H1 (cell line): ENCODE measurements at regions not wholly inside any gene's neighbourhood (a gene's known extent, or its start where the extent isn't known, plus 50 kb on each side); places are given as distances from the start of the nearest gene placed in this dataset.

Experiments used
- BCL11A ChIP-seq, 2 experiments: IDR thresholded peaks; one replicate each; pipeline ENCODE4 v1.6.1; 2011; ENCODE audit warnings: low read depth in 2 of 2, low read length in 2 of 2, mild to moderate bottlenecking in 2 of 2
- CHD7 ChIP-seq: fragments of 300-600 bp; sonication (generic); IDR thresholded peaks from 2 replicates; pipeline ENCODE4 v1.7.1; 2012; ENCODE audit warnings: low read length, moderate library complexity, mild to moderate bottlenecking, inconsistent platforms; ENCODE audit not compliant: insufficient replicate concordance
- CREB1 ChIP-seq: IDR thresholded peaks from 2 replicates; pipeline ENCODE4 v1.6.1; 2012; ENCODE audit warnings: inconsistent platforms
- CTBP2 ChIP-seq: IDR thresholded peaks from 2 replicates; pipeline ENCODE4 v1.7.0; 2011; ENCODE audit warnings: borderline replicate concordance, mild to moderate bottlenecking, moderate library complexity, mixed read lengths, low read length; ENCODE audit not compliant: insufficient read depth, insufficient read length
- HDAC2 ChIP-seq, 2 experiments: fragments of 300-600 bp in 1 of 2; sonication (generic) in 1 of 2; IDR thresholded peaks; 2 replicates each; pipeline ENCODE4 v1.6.1; 2011 to 2012; ENCODE audit warnings: low read depth in 2 of 2, low read length in 2 of 2, mild to moderate bottlenecking in 2 of 2, moderate library complexity in 2 of 2, borderline replicate concordance in 1 of 2, inconsistent platforms in 1 of 2
- KDM4A ChIP-seq: IDR thresholded peaks from one replicate; pipeline ENCODE4 v1.7.1; 2012; ENCODE audit warnings: low read depth, mild to moderate bottlenecking, moderate library complexity, low read length, inconsistent platforms; ENCODE audit not compliant: severe bottlenecking
- RBBP5 ChIP-seq: IDR thresholded peaks from 2 replicates; pipeline ENCODE4 v1.7.1; 2012; ENCODE audit warnings: low read depth, mild to moderate bottlenecking, inconsistent platforms, low read length, moderate library complexity, borderline replicate concordance
- SP1 ChIP-seq: IDR thresholded peaks from 2 replicates; pipeline ENCODE4 v1.6.1; 2011; ENCODE audit warnings: low read depth, low read length
- SRF ChIP-seq: IDR thresholded peaks from 2 replicates; pipeline ENCODE4 v1.6.1; 2011; ENCODE audit warnings: mild to moderate bottlenecking, low read depth, low read length, moderate library complexity
- TEAD4 ChIP-seq: IDR thresholded peaks from 2 replicates; pipeline ENCODE4 v1.6.1; 2012; ENCODE audit warnings: low read depth, low read length, inconsistent platforms, mixed read lengths

GRCh38 chr4:3710451-3711182, 55.6 kb upstream of the ADRA2C start (continued):
- TF ChIP-seq CHD7 (no peak), TEAD4 (no peak), SRF (no peak), KDM4A (no peak), CTBP2 (no peak), CREB1 (no peak), SP1 (no peak), HDAC2 (IDR thresholded peaks at IDR 0.05; ENCODE audit: borderline replicate concordance in 1 of 2, low read depth in 2 of 2, low read length in 2 of 2) (no peak), BCL11A (IDR thresholded peaks at IDR 0.05; ENCODE audit: low read depth in 2 of 2, low read length in 2 of 2) (no peak), RBBP5 (no peak)
